Stimulated activated CD8-positive, alpha-beta memory T cell treated with anti-CD3 and anti-CD28 coated beads, Interleukin-7, amount 100 ng/mL, for 48 hours (primary cell): ENCODE measurements at regions not wholly inside any gene's neighbourhood (a gene's known extent, or its start where the extent isn't known, plus 50 kb on each side); places are given as distances from the start of the nearest gene placed in this dataset.
A peak's percentile ranks its signal among the peaks of the same experiment; 100 is the strongest.
"Not testable (repeated sequence)": the region's sequence is repeated elsewhere in the genome, so short reads cannot be mapped to it uniquely, and the experiment has no call there.

Experiments
- DNase-seq, 2 donors: peaks; one replicate each; pipeline ENCODE4 v3.0.0-alpha.2; 2020; ENCODE audit warnings: low read depth in 1 of 2; ENCODE audit errors: extremely low read depth in 1 of 2

DNA sequence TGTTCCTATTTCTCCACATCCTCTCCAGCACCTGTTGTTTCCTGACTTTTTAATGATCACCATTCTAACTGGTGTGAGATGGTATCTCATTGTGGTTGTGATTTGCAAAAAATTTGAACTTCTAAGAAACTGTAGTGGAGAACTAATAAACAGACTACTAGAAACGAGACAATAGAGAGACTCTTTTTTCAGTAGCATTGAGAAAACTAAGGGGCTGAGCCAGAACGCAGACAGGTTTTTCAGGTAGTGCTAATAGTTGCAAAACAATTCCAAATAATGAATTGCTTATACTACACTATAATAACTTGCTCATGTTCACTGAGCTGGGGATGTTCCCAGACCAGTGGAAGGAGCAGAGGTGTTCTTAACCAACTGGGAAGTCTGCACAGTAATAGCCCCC is 98.8 kb upstream of the DPH5 start:
- no peak for DNase-seq

DNA sequence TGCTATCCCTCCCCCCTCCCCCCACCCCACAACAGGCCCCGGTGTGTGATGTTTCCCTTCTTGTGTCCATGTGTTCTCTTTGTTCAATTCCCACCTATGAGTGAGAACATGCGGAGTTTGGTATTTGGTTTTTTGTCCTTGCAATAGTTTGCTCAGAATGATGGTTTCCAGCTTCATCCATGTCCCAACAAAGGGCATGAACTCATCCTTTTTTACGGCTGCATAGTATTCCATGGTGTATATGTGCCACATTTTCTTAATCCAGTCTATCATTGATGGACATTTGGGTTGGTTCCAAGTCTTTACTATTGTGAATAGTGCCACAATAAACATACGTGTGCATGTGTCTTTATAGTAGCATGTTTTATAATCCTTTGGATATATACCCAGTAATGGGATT is 98.3 kb upstream of the DPH5 start:
- not testable (repeated sequence) for DNase-seq

DNA sequence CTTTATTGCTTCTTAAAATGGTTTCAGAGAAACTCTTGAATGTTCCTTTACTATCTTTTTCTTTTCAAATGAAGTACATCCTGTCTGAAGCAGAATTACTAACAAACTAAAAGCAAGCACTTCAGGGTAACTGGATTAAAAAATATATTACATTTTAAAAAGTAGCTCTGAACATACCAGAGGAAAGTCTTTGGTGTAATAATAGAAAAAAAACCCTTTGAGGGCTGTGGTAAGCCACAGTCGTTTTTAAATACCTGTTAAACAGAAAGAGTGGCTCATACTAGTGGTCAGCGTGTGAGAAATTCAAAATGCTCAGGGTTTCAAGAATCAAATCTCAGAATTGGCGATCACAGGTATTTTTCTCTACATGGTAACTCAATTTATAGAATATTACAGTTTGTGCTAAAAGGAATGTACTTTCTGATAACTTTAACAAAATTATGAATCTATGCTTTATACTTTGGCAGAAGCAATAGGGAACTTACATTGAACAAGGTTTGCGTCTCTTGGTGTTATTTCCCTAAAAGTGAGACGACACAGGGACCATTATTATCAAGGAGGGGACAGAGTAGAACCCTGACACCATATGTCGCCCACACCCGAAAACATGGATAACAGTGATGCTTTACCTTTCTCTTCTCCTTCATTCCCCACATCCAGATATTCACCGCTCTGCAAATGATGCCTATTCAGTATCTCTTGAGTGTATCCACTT is 97.0 kb upstream of the DPH5 start:
- DNase-seq = no peak

DNA sequence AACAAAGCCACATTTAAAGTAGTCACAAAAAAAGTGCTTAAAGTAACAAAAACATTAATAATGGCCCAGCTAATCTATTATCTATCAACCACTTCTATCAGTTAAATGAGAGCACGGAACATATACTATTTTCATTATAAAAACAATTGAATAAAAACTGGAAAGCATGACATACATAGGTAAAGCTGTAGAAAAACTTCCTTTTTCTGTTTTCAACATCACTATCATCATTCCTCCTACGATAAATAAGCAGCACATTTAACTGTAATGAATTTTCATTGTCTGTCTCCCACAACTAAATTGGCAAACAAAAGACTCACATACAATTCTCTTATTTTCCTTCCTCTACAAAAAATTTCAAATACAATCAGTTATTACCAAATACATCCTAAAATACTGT is 96.4 kb upstream of the DPH5 start:
- DNase-seq = no peak

DNA sequence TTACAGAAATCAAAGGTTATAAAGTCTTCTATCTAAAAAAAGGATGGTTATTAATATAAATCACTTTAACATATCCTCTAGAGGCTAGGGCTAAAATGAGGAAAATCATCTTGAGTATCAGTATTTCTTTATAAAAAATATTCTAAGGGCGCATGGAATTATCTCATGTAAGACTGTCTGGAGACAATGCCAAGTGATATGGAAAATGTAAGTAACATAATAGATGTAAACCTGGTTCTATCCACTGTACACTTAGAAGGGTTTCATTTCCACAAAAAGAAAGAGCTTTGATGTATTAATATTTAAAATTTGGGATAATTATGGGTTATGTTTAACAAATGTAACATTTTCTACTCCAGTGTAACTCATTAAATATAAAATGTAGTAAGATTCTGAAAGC is 95.9 kb upstream of the DPH5 start:
- DNase-seq = no peak

DNA sequence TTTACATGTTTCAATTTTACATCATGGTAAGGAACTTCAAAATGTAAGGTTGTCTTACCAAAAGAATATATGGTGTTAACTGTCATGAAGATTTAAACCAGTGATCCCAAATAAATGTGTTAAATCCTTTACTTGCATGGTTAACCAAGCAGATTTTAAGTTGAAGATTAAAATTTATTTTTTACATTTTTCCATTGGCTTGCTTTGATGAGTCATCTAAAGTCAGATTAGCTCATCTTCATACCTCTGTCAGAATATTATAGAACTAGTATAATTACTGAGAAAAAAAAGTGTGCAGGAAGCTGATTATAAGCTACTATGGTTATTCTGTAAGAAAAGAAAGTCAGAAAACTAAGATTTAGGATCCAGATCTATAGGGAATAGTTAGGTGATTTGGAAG is 95.3 kb upstream of the DPH5 start:
- no peak for DNase-seq

DNA sequence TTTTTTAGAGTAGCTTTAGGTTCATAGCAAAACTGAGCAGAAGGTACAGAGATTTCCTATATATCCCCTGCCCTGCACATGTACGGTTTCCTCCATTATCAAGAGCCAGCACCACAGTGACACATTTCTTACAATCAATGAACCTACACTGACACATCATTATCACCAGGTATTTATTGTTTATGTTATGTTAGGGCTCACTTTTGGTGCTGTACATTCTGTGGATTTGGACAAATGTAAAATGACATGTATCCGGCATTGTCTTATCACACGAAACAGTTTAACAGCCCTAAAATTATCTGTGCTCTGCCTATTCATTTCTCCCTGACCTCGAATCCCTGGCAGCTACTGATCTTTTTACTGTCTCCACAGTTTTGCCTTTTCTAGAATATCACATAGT is 93.7 kb upstream of the DPH5 start:
- no peak for DNase-seq

DNA sequence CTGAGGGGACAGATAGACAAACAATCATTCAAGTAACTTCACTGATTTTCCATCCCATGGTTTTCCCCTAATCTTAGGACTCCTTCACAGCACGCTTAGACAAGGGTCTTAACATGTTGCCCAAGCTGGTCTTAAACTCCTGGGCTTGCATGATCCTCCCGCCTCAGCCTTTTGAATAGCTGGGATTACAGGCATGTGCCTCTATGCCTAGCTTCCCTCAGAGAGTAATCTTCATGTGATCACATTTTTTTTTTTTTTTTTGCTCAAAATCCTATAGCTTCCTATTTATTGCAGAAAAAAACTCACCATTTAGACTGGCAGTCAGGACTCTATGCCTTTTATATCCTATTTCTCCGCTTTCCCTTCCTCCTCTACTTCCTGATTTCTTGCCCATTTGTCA is 90.4 kb upstream of the DPH5 start:
- no peak for DNase-seq

DNA sequence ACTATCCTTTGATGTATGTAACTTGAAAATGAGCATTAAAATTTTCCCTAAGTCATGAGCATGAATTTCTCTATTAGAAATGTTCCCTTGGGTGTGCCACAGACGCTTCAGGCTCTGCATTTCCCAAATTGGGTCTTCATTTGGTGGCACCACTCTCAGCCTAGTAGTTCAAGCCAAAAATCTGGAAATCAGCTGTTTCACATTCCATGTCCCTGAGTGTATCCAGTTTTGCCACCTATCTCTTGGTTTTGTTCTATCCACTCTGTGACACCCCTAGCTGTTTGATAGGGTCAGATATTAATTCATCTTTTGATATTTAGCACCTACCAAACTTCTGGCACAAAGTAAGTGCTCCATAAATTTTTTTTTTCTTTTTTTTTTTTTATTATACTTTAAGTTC is 89.5 kb upstream of the DPH5 start:
- DNase-seq = no peak

DNA sequence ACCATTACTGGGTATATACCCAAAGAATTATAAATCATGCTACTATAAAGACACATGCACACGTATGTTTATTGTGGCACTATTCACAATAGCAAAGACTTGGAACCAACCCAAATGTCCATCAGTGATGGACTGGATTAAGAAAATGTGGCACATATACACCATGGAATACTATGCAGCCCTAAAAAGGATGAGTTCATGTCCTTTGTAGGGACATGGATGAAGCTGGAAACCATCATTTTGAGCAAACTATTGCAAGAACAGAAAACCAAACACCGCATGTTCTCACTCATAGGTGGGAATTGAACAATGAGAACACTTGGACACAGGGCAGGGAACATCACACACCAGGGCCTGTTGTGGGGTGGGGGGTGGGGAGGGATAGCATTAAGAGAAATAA is 88.5 kb upstream of the DPH5 start:
- DNase-seq = not testable (repeated sequence)

DNA sequence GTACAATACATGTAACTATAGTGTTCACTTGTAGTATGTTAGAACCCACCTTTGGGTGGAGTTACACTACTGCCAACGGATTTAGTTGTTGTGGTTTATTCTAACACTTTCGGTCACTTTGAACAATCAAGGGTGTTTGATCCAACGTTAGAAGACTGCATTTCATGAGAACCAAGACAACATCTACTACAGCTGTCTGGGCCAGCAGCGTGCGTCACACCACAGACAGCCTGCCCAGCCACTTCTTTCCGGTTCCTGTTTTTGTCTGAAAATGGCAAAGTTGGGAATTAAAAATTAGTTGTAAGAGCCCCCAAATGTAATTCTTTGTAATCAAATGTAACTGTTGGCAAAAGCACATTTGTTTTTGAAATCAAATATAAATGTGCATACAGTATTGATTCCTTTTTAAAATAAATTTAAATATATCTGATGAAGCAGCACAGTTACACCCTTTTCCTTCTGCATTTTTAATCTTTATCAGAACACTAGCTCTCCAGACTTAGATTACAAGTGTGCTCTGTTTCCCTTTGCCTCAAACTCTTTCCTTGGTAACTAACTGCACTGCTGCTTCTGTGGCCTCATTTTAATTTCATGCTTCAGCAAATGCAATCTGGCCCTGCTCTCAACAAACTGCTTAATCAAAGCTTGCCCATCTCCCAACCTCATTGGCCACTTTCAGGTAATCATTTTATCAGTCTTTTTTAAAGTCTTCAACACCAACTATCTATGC is 86.6 kb upstream of the DPH5 start:
- DNase-seq = no peak

DNA sequence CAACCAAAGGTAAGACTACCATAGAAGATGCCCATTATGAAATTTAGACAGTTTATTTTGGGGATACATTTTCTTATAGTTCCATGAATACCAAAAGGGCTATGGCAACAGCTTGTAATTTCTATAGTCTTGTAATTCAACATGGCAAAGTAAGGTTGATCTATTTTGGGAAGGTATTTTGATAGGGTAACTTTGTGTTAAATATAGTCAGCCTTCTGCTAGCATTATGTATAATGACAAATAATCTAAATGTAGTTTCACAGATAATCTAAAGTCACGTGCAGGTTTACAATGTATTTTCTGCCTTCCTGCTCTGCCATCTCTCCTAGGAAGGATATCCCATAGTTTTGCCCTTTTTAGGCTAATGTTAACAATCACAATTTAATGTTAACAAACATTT is 85.9 kb upstream of the DPH5 start:
- DNase-seq = no peak

DNA sequence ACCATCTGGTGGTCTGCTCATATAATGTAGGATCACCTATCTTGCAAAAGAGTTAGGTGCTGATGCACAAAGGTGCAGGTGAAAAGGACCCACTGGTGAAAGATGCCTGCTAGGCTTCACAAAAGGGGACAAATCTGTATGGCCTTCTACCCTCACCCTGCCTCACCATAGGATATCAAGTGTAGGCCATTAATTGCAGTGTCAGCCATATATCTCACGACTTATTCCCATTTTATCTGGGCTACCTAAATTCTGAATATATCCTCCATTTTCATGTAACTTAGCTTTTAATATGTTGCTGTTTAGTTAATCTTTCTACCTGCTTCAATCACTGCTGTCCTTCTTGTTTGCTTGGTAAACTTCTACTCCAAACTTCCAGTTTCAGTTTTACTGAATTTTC is 84.2 kb upstream of the DPH5 start:
- DNase-seq = no peak

DNA sequence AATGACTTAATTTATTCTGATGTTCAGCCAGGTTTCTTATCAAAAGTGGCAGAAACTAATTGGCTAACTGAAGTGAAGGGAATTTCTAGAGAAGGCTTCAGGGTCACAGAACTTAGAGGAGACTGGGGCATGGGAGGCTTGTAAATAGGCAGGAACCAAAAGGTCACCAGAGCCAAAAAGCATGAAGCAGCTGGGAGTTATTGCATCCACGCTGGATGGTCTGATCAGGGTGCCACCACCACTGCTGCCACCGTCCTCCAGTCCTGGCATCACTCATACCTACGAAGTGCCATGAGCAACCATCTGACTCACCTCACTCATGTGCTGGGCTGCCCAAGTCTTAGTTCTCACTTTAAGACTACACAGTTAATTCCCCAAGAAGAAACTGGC is 82.5 kb upstream of the DPH5 start:
- peak in 1 of 2 donors; percentile 22 for DNase-seq

DNA sequence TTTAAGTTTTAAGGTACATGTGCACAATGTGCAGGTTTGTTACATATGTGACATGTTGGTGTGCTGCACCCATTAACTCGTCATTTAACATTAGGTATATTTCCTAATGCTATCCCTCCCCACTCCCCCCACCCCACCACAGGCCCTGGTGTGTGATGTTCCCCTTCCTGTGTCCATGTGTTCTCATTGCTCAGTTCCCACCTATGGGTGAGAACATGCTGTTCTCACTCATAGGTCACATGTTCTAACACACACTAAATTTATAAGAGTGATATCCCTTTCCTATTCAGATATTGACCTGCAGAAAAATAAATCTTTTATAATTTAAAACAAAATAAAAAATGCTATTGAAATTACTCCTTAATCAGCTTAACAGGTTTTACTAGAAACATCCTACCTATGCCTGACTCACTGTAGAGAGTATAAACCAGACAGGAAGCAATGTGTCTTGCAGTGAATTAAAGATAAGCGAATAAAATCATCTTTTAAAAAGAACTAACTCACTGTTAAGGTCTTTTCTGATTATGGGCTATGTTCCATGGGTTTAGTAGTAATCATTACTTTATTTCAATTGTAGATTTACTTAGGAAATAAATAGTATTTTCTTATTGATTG is 82.0 kb upstream of the DPH5 start:
- no peak for DNase-seq

DNA sequence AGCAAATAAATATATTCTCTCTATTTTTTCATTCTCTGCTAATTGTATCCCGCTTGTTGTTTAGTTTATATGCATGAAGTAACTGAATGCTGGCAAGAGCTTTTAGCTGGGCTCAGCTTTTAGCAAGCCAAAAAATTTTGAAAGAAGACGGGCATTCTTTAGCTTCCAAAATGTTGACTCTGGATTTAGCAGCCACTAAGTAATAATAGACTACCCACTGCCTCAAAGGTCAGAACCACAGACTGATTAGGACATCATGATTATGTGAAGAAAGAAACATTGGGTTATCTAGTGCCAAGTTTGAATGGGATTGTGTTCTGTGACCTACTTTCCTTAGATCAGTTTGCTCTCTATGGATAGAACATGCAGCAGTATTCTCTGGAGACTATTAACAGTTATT is 80.3 kb upstream of the DPH5 start:
- DNase-seq = no peak

DNA sequence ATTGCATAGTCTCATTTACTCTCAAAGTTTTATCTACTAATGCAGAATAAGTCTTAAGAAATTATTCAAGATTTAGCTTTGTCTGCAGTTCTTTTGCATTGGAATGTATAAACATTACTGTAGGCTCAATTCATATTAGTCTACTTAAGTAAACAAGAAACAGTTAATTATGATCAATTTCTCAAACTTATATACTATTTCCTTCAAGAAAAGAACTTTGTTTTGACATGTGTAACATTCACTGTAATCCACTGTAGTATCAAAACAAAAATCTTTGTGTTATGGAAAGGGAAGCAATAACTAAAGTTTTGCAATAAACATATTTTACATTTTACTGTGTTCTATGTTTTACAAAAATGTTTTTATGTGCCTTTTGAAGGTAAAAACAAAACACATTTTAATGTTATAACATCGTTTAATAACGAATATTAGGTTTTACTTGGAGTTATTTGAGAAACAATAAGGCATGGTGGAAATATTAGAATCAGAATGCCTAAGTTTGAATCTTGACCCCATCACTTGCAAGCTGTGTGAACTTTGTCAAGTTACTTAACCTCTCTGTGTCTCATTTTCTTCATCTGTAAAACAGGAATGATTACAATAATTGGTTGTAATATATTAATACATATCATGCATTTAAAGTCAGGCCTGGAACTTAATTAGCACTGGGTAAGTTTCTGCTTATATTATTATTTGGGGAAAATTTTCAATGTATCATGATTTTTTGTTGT is 77.0 kb upstream of the DPH5 start:
- DNase-seq = no peak

DNA sequence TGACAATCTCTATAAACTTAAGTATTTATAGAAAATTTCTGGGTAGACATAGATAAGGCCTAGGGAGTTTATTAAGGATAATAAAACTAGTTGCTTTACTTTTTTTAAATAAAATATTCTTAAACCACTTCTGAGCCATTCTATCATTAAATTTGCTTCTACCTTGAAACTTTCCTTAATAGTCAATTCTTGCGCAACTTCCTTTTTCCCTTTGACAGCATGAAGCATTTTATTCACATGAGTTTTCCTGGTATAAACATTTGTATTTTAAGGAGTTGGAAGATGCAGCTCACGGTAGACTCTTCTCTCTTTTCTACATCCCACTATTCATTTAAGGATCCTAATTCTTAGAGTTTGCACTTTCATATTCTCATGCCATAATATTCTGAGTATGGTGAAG is 75.8 kb upstream of the DPH5 start:
- no peak for DNase-seq

DNA sequence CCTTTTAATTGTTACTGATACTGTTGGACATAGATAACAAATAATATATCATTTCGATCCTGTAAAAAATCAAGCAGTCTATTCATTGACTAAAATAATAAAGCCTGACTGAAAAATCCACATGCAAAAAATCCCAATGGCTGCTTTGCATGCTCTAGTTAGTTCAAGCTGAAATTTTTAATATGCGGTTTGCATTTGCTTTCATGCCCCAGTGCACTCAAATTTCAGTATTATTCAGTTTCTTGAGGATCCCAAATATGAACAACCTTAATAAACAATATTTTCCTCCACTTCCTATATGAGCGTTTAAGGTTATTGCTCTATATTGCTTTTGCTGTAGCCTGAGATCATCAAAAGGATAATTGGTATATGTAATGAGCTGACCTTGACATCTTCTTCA is 75.1 kb upstream of the DPH5 start:
- DNase-seq = no peak

DNA sequence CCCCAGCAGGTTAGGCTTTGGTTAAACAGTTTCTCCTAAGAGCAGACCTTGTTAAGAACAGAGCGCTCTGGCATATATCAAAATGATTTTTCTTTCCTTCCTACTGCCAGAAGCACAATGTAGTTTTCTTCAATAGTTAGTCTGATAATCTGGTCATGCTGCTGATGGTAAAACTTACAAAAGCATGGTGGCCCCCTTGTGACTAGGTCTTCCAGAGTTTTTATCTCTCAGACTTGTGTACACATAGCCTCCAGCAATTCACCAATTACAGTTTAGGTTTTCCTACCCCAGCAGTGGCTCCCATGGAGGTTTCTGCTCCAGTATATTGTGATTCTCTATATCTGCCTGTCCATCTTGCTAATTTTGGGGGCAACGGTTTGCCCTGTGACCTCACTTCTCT is 73.3 kb upstream of the DPH5 start:
- no peak for DNase-seq

DNA sequence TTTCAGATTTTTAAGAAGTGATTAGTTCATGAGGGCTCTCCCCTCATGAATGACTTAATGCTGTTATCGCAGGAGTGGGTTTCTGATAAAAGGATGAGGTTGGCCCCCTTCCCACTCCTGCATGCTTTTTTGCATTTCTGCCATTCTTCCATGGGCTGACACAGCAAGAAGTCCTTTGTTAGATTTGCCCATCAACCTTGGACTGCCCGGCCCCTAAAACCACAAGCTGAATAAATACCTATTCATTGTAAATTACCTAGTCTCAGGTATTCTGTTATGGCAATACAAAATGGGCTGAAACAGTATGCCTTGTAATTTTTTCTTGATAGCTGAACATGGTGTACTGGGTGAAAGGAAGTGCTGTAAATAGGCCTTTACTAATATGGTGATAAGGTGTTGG is 72.7 kb upstream of the DPH5 start:
- DNase-seq = no peak
